AG09309 (cell line): ENCODE measurements at regions not wholly inside any gene's neighbourhood (a gene's known extent, or its start where the extent isn't known, plus 50 kb on each side); places are given as distances from the start of the nearest gene placed in this dataset.

Experiments
- DNase-seq: peaks from one replicate; pipeline ENCODE4 v3.0.0-alpha.2; 2010; ENCODE audit warnings: low read depth
- H3K4me3 ChIP-seq: 2 replicates; pipeline ENCODE4 v1.5.1; 2011; ENCODE audit warnings: mild to moderate bottlenecking, low read depth, low read length, moderate library complexity; ENCODE audit not compliant: control insufficient read depth
- CTCF ChIP-seq: IDR thresholded peaks from 2 replicates; pipeline ENCODE4 v1.5.1; 2011; ENCODE audit warnings: mild to moderate bottlenecking, low read depth, low read length, inconsistent platforms; ENCODE audit not compliant: insufficient read depth, control insufficient read depth; ENCODE audit errors: missing control alignments

DNA sequence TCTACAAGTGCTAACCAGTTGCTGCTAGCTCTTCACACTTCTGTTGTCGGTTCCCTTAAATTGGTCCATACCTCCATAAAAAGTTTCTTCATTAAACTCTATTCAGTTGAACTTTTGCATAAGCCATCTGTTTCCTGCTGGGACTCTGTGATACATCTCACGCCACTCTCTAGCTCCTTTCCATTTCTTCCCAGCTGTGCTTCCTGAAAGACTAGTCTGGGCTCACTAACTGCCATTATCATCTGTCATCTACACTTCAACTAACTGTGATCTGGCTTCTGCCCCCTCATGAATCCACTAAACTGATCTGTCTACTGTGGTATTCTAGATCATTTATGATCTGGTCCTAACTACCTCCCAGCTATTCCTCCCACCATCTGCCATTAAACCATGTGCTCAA lies 78.3 kb downstream of the ELAPOR2 start:
- TF ChIP-seq CTCF, result no peak
- H3K4me3 ChIP-seq, result no peak overlapping the region
- DNase-seq, result no peak

DNA sequence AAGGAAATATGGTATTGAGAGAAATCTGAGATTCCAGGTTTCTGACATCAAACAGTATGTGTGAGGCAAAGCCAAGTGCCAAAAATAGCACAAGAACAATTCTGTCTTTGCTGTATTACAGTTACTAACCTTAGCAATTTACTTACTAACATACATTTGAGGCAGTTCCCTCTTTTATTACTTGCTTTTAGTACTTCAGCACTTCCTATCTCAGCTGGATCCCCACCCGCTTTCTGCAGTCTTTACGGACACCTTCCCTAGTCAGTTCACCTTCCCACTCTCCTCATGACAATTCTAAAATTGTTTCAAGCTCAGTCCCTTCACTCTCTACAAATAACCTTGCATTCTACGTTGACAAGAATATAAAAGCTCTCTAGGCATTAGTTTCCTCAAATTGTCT lies 79.2 kb downstream of the ELAPOR2 start:
- DNase-seq, result no peak
- no peak overlapping the region for H3K4me3 ChIP-seq
- no peak for TF ChIP-seq CTCF

DNA sequence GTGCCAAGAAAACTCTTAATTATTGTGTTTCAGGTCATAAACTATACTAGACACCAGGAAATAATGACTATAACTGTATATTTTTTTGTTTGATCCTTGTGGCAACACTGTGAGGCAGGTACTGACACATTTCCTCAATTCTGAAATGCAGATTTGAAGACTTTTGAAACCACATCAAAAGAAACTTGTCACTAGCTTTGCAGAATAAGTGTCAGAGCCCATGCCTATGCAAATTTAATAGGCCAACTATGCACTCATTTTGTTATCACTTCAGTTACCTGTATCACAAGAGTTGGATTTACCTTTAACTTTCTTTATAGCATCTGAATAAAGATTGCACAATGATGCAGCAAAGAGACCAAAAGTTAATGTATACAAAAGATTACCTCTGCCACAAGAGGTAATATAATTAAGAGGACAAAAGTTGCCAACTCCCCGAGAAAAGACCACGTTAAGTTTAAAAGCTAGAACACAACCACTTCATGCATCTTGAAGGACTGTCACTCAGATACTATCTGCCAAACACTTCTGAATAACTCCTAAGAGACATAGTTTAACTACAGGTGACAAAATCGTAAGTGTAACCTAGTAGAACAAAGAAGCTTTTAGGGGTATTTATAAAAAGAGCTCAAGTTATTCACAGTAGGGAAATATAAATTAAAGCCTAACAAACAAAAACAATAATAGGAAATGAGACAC lies 80.5 kb downstream of the ELAPOR2 start:
- no peak for TF ChIP-seq CTCF
- H3K4me3 ChIP-seq, result no peak overlapping the region
- DNase-seq, result no peak

DNA sequence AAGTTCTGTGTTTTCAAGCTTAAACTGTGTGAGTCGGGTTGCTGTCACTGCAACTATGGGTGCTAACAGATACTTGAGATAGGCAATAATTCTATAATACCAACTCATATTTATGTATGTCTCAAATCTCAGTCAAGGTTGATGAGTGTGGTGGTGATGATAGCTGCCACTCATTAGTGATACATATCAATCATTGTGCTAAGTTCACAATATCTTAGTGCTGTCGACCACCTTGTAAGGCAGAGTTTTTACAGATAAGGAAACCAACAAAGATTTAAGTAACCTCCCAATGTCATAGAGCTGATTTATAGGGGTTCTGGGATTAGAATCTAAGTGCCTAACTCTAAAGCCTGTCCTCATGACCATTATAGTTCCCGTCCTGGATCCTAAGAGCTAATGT lies 82.5 kb downstream of the ELAPOR2 start:
- TF ChIP-seq CTCF, result no peak
- no peak for DNase-seq
- no peak overlapping the region for H3K4me3 ChIP-seq

DNA sequence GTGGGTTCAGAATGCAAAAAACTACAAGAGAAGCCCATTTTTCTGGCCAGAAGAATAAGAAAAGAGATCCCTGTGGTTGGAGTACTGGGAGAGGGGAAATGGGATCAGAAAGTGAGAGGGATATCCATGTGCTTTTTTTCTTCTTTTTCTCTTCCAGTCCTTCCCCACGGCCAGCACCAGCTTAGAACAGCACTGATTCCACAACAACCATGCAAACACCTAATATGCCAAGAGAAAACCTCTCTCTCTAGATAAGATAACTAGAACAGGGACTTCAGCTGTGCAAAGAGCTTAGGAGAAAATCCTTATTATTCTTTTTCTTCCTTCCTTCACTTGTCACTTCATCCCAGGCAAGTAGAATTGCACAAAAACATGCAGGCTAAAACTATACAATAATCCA lies 83.5 kb downstream of the ELAPOR2 start:
- no peak for TF ChIP-seq CTCF
- no peak for DNase-seq
- no peak overlapping the region for H3K4me3 ChIP-seq

GRCh38 chr7:86975449-86975848 lies 84.0 kb downstream of the ELAPOR2 start:
- no peak for TF ChIP-seq CTCF
- DNase-seq, result no peak
- H3K4me3 ChIP-seq, result no peak overlapping the region
